PC-9 (cell line): ENCODE measurements at regions not wholly inside any gene's neighbourhood (a gene's known extent, or its start where the extent isn't known, plus 50 kb on each side); places are given as distances from the start of the nearest gene placed in this dataset.

Experiments
- CTCF ChIP-seq: fragments of 200-600 bp; sonication (generic); conservative IDR thresholded peaks from 2 replicates; pipeline ENCODE4 v1.6.1; 2017; ENCODE audit warnings: mixed run types, antibody characterized with exemption, mild to moderate bottlenecking, moderate library complexity
- EZH2 ChIP-seq: fragments of 200-600 bp; sonication (generic); IDR thresholded peaks from 2 replicates; pipeline ENCODE4 v1.8.0; 2017; ENCODE audit warnings: antibody characterized with exemption, low read depth

DNA sequence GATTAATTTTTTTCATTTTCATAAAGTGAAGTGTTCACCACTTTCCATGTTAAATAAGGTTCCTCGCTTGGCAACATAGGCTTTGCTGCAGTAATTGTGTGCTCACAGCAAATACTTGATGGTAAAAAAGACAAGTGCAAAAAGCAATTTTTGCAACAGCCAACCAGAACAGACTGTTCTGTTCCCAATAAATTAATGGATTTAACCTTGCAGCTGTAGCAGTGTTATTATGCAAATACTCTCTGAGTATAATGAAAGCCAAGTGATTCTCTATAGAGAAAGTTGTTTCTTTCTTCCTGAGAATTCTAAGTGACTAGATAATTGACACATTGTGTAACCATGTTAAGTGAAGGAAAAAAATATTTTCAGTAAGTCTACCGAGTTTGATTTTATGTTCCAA lies 183.7 kb upstream of the NAALADL2 start:
- TF ChIP-seq CTCF = no peak
- no peak for TF ChIP-seq EZH2
